Sigmoid colon (tissue), 6 donors: ENCODE measurements at regions not wholly inside any gene's neighbourhood (a gene's known extent, or its start where the extent isn't known, plus 50 kb on each side); places are given as distances from the start of the nearest gene placed in this dataset.

Experiments used
- DNase-seq: peaks from one replicate; pipeline ENCODE4 v3.0.0-alpha.2; 2019
- H3K27ac ChIP-seq, 4 donors: fragments of 200-600 bp; sonication (generic); one replicate each; pipeline ENCODE4 v1.5.1; 2016 to 2019; ENCODE audit warnings: mild to moderate bottlenecking in 1 of 4
- H3K27me3 ChIP-seq, 3 donors: fragments of 200-600 bp; sonication (generic); one replicate each; pipeline ENCODE4 v1.5.1; 2019; ENCODE audit warnings: mild to moderate bottlenecking in 1 of 3
- H3K36me3 ChIP-seq, 4 donors: fragments of 200-600 bp; sonication (generic); one replicate each; pipeline ENCODE4 v1.5.1; 2016 to 2019
- H3K4me1 ChIP-seq, 4 donors: fragments of 200-600 bp; sonication (generic); one replicate each; pipeline ENCODE4 v1.5.1; 2017 to 2019
- H3K4me3 ChIP-seq, 4 donors: fragments of 200-600 bp; sonication (generic); one replicate each; pipeline ENCODE4 v1.5.1; 2017 to 2019; ENCODE audit warnings: mild to moderate bottlenecking in 2 of 4, moderate library complexity in 1 of 4
- H3K9me3 ChIP-seq, 4 donors: fragments of 200-600 bp in 3 of 4; sonication (generic) in 3 of 4; one replicate each; pipeline versions ENCODE4 v1.5.1 to v1.6.1; 2013 to 2019
- CTCF ChIP-seq, 4 experiments: fragments of 450-650 bp in 3 of 4; fragments of 200-600 bp in 1 of 4; IDR thresholded peaks; one replicate each; pipeline ENCODE4 v1.5.1; 2016 to 2019; ENCODE audit warnings: antibody characterized with exemption in 4 of 4, mild to moderate bottlenecking in 3 of 4, moderate library complexity in 2 of 4
- EP300 ChIP-seq, 4 donors: sonication (generic); formaldehyde crosslinking; IDR thresholded peaks; one replicate each; pipeline ENCODE4 v1.6.1; 2017; ENCODE audit warnings: antibody characterized with exemption in 4 of 4
- POLR2A ChIP-seq, 2 donors: fragments of 450-650 bp; IDR thresholded peaks; one replicate each; pipeline ENCODE4 v1.6.1; 2016; ENCODE audit warnings: antibody characterized with exemption in 2 of 2, mild to moderate bottlenecking in 2 of 2, moderate library complexity in 2 of 2
- POLR2AphosphoS5 ChIP-seq, 4 donors: sonication (generic); formaldehyde crosslinking; IDR thresholded peaks; one replicate each; pipeline ENCODE4 v1.6.1; 2017; ENCODE audit warnings: antibody characterized with exemption in 4 of 4
- WGBS, 2 donors: extraction: QIAGEN DNeasy Blood & Tissue Kit; methylation state at CpG; one replicate each; pipeline ENCODE4 v1.1.7; 2013; 5-methylcytosine and 5-hydroxymethylcytosine counted together
- intact Hi-C: fragments of 100-400 bp; cut with DNase I; formaldehyde crosslinking; loops from one replicate; pipeline ENCODE4 v1.15.1; 2023
- donor health status: healthy with polysubstance abuse.
- donor health status: healthy.

- no peak for DNase-seq
- H3K27me3 ChIP-seq = no peaks in the 10 kb centered on the region
- H3K36me3 ChIP-seq = no peaks in the 10 kb centered on the region
- H3K27ac ChIP-seq = no peak overlapping the region
- H3K4me1 ChIP-seq = no peaks in the 10 kb centered on the region
- WGBS, 2 donors = 84 to 94% methylated on average over 3 of the region's 3 CpGs
- intact Hi-C loops = no loop called here
- TF ChIP-seq EP300 (IDR thresholded peaks at IDR 0.05) = no peak
- TF ChIP-seq POLR2AphosphoS5 (IDR thresholded peaks at IDR 0.05) = no peak
- TF ChIP-seq POLR2A (IDR thresholded peaks at IDR 0.05) = no peak
- no peak for TF ChIP-seq CTCF (IDR thresholded peaks at IDR 0.05)
- H3K4me3 ChIP-seq = no peak overlapping the region
- H3K9me3 ChIP-seq = no peaks in the 10 kb centered on the region
Measured at GRCh38 chr1:54456361-54456760, 50.2 kb upstream of the SSBP3 start.
